GM23248 (cell line): ENCODE measurements at regions not wholly inside any gene's neighbourhood (a gene's known extent, or its start where the extent isn't known, plus 50 kb on each side); places are given as distances from the start of the nearest gene placed in this dataset.

Experiments
- EZH2 ChIP-seq: fragments of 200-600 bp; sonication (generic); IDR thresholded peaks from 2 replicates; pipeline ENCODE4 v1.6.1; 2018; ENCODE audit warnings: antibody characterized with exemption, mild to moderate bottlenecking; ENCODE audit not compliant: insufficient read depth, poor library complexity, severe bottlenecking
- EZH2phosphoT487 ChIP-seq: fragments of 200-600 bp; sonication (generic); IDR thresholded peaks from 2 replicates; pipeline ENCODE4 v1.6.1; 2018; ENCODE audit warnings: antibody characterized with exemption, moderate library complexity, mild to moderate bottlenecking, low read depth; ENCODE audit not compliant: insufficient read depth

DNA sequence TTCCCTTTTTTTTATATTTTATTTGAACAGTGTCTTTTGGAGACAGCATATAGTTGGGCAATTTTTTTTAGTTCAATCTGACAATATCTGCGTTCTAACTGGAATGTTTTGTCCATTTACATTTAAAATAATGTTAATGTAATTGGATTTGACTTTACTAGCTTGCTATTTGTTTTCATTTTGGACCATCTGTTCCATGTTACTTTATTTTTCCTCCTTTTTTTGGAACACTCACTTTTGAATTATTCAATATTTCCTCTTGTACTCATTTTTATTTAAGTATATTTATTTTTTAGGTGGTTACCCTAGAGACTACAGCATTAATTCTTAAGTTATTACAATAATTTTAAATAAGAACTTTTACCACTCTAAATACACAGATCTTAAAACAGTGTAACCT lies 62.8 kb upstream of the C1orf87 start:
- TF ChIP-seq EZH2phosphoT487: no peak
- TF ChIP-seq EZH2: no peak
